ENCODE measurements at regions not wholly inside any gene's neighbourhood (a gene's known extent, or its start where the extent isn't known, plus 50 kb on each side); places are given as distances from the start of the nearest gene placed in this dataset.

DNA sequence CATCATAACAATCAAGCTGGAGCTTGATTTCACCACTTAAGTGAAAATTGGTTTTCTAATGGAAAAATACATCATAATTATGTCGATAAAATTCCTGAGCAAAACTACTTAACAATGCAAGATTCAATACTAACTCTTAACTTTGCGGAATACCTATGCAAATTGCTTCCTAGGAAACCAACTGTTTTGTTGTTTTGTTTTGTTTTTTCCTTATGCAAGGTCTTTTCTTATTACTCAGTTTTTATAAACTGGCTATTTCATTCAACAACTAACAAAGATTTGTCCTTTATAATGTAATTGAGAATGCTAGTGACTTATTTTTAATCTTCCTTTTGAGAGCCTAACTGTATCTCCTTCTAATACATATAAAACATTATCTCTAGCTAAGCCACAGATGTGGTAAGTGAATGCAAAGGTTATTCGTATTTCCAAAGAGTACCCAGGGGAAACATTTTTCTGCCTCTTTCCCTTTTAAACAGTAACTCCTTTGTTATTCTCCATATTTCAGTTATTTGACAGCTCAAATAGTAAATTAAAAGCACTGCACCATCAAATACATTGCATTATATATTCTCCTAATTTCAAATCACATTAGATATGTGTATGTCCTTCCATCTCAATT, 609.4 kb downstream of the SLCO4C1 start:
- H3K4me3 Mint-ChIP-seq, result no peak overlapping the region
- H3K4me1 Mint-ChIP-seq, result peaks cover 8% of the 10 kb centered on the region
- H3K27ac Mint-ChIP-seq (ENCODE audit: unreplicated experiment), result no peak overlapping the region
- TF ChIP-seq, protein P1, sequence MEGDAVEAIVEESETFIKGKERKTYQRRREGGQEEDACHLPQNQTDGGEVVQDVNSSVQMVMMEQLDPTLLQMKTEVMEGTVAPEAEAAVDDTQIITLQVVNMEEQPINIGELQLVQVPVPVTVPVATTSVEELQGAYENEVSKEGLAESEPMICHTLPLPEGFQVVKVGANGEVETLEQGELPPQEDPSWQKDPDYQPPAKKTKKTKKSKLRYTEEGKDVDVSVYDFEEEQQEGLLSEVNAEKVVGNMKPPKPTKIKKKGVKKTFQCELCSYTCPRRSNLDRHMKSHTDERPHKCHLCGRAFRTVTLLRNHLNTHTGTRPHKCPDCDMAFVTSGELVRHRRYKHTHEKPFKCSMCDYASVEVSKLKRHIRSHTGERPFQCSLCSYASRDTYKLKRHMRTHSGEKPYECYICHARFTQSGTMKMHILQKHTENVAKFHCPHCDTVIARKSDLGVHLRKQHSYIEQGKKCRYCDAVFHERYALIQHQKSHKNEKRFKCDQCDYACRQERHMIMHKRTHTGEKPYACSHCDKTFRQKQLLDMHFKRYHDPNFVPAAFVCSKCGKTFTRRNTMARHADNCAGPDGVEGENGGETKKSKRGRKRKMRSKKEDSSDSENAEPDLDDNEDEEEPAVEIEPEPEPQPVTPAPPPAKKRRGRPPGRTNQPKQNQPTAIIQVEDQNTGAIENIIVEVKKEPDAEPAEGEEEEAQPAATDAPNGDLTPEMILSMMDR (conservative IDR thresholded peaks at IDR 0.05), result no peak
- no peaks in the 10 kb centered on the region for H3K36me3 Mint-ChIP-seq (ENCODE audit: low read depth)
- no peaks in the 10 kb centered on the region for H3K27me3 Mint-ChIP-seq (ENCODE audit: low read depth)
- no peaks in the 10 kb centered on the region for H3K9me3 Mint-ChIP-seq
- DNase-seq (ENCODE audit: low read depth, low spot score), result no peak

DNA sequence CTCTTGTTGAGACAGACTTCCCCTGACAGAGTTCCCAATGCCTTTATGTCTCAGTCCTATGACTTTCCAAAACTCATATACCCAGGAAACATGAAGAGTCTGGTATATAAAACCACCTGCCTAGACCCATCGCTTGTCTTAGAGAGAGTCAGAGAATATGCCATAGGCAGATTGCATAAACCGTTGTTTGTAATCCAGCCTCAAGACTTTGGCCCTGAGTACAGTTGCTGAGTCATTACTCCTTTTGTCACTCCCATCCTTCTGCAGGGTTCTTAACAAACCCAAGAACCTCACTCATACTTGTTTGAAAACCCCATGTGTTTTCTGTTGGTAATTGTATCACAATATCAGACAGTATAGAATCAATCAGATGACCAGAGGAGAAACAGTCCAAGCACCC, 616.3 kb downstream of the SLCO4C1 start:
- H3K4me3 Mint-ChIP-seq, result no peak overlapping the region
- TF ChIP-seq, protein P1 (conservative IDR thresholded peaks at IDR 0.05), result no peak
- H3K9me3 Mint-ChIP-seq, result no peaks in the 10 kb centered on the region
- no peak overlapping the region for H3K27ac Mint-ChIP-seq (ENCODE audit: unreplicated experiment)
- no peaks in the 10 kb centered on the region for H3K4me1 Mint-ChIP-seq
- H3K36me3 Mint-ChIP-seq (ENCODE audit: low read depth), result no peaks in the 10 kb centered on the region
- no peaks in the 10 kb centered on the region for H3K27me3 Mint-ChIP-seq (ENCODE audit: low read depth)
- no peak for DNase-seq (ENCODE audit: low read depth, low spot score)

DNA sequence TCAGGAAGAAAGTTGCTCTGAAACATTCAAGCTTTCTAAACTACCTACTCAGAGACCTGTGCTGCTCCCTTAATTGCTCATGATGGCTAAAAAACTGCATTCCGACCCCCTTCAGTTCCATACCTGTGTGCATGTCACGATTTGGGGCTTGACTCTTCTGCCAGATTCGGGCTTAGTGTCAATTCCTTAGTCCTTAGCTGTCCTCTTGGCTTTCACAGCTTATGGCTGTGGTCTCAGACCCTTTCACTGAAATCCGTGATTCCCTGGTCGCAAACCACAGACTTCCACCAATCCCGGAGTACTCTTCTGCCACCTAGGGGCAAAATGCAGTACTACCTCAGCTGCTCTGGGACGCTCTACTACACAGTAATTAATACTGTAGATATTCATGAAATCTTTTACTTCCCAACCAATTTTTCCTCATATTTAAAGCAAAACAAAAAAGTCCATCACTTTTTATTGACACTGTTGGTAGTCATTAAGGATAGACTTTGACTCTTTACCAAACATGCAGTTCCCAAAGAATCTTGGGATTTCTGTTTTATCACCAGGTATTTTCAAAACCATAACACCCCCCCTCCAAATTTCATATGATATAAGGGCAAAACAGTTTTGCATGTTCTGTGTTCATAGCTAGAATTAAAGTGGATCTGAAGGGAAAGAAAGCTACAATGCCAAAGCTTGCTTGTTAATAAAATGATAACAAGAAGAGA, 617.4 kb downstream of the SLCO4C1 start:
- H3K27ac Mint-ChIP-seq (ENCODE audit: unreplicated experiment), result no peak overlapping the region
- H3K4me3 Mint-ChIP-seq, result no peak overlapping the region
- H3K9me3 Mint-ChIP-seq, result no peaks in the 10 kb centered on the region
- H3K27me3 Mint-ChIP-seq (ENCODE audit: low read depth), result no peaks in the 10 kb centered on the region
- peak; percentile 86 for DNase-seq (ENCODE audit: low read depth, low spot score)
- TF ChIP-seq, protein P1 (conservative IDR thresholded peaks at IDR 0.05), result peak; percentile 93
- H3K4me1 Mint-ChIP-seq, result no peaks in the 10 kb centered on the region
- H3K36me3 Mint-ChIP-seq (ENCODE audit: low read depth), result no peaks in the 10 kb centered on the region

DNA sequence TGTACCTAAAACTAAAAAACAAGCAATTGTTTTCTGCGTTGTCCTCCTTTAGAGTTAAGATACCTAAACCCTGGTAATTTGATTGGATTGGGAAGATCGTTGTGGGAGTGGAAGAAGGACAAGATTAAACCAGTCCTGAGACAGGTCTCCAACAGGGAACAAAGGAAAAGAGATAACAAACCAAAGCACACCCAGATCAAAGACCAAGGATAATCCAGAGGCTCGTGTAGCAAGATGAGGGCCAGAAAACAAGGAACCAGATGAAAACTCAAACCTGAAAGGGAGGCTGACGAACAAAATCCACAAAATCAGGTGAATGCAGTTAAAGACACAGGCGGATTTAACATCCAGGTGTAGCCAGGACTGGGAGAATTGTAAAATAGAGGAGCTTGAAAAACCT, 618.1 kb downstream of the SLCO4C1 start:
- Mint-ChIP-seq H3K4me1 (no peaks in the 10 kb centered on the region), H3K36me3 (ENCODE audit: low read depth) (no peaks in the 10 kb centered on the region), H3K27me3 (ENCODE audit: low read depth) (no peaks in the 10 kb centered on the region), H3K9me3 (no peaks in the 10 kb centered on the region), H3K27ac (ENCODE audit: unreplicated experiment) (no peak overlapping the region), H3K4me3 (no peak overlapping the region)
- no peak for DNase-seq (ENCODE audit: low read depth, low spot score)
- TF ChIP-seq, protein P1 (conservative IDR thresholded peaks at IDR 0.05), result no peak

DNA sequence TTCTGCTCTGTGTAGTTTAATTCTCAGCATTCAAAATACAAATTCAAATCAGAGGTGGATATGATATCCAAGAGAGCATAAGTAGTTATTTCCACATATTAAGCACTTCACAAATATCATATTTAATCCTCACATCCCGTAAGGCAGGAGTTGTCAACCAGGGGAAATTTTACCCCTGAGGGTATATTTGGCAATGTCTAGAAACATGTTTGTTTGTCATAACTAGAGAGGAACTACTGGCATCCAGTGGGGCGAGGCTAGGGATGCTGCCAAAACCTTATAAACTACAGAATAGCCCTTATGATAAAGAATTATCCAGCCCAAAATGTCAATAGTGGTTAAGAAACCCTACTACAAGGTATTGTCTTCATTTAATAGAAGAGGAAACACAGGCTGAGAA, 619.4 kb downstream of the SLCO4C1 start:
- no peaks in the 10 kb centered on the region for H3K36me3 Mint-ChIP-seq (ENCODE audit: low read depth)

More for the DNA sequence above, 619.4 kb downstream of the SLCO4C1 start:
- Mint-ChIP-seq H3K9me3 (no peaks in the 10 kb centered on the region), H3K27me3 (ENCODE audit: low read depth) (no peaks in the 10 kb centered on the region), H3K27ac (ENCODE audit: unreplicated experiment) (no peak overlapping the region), H3K4me3 (no peak overlapping the region), H3K4me1 (no peaks in the 10 kb centered on the region)
- TF ChIP-seq, protein P1 (conservative IDR thresholded peaks at IDR 0.05), result no peak
- no peak for DNase-seq (ENCODE audit: low read depth, low spot score)
